Activated naive CD4-positive, alpha-beta T cell treated with anti-CD3 and anti-CD28 coated beads, Interleukin-2, amount 10 ng/mL, durations not matched to agents 7 days and 5 days (primary cell): ENCODE measurements at regions not wholly inside any gene's neighbourhood (a gene's known extent, or its start where the extent isn't known, plus 50 kb on each side); places are given as distances from the start of the nearest gene placed in this dataset.
"Not testable (repeated sequence)": the region's sequence is repeated elsewhere in the genome, so short reads cannot be mapped to it uniquely, and the experiment has no call there.

Experiments used
- CTCF ChIA-PET: fragments of 350-600 bp; sonication (Branson Sonifier 250); formaldehyde crosslinking; loops from one replicate; lab custom pipeline; 2021; ENCODE audit warnings: antibody characterized with exemption; lab: Charles Lee
- DNase-seq: peaks from one replicate; pipeline ENCODE4 v3.0.0-alpha.2; 2020
- H3K27ac Mint-ChIP-seq: one replicate; pipeline ENCODE4 v1.8.0; 2021; ENCODE audit warnings: mild to moderate bottlenecking, moderate library complexity, mixed read lengths
- H3K27me3 Mint-ChIP-seq: one replicate; pipeline ENCODE4 v1.8.0; 2021; ENCODE audit warnings: mild to moderate bottlenecking, mixed read lengths
- H3K36me3 Mint-ChIP-seq: one replicate; pipeline ENCODE4 v1.8.0; 2021; ENCODE audit warnings: mixed read lengths
- H3K4me1 Mint-ChIP-seq: one replicate; pipeline ENCODE4 v1.8.0; 2021; ENCODE audit warnings: mixed read lengths
- H3K4me3 Mint-ChIP-seq: one replicate; pipeline ENCODE4 v1.8.0; 2021; ENCODE audit warnings: mild to moderate bottlenecking, moderate library complexity, mixed read lengths
- H3K9me3 Mint-ChIP-seq: one replicate; pipeline ENCODE4 v1.8.0; 2021; ENCODE audit warnings: mixed read lengths

GRCh38 chr11:39678996-39679395 is 1780.5 kb downstream of the LRRC4C start:
- peaks cover 21% of the 10 kb centered on the region for H3K9me3 Mint-ChIP-seq
- CTCF ChIA-PET = no interaction called here
- no peaks in the 10 kb centered on the region for H3K27me3 Mint-ChIP-seq
- no peak overlapping the region for H3K4me3 Mint-ChIP-seq
- no peaks in the 10 kb centered on the region for H3K4me1 Mint-ChIP-seq
- H3K27ac Mint-ChIP-seq = no peak overlapping the region
- no peak for DNase-seq
- no peaks in the 10 kb centered on the region for H3K36me3 Mint-ChIP-seq

- H3K4me3 Mint-ChIP-seq = no peak overlapping the region
- H3K27ac Mint-ChIP-seq = no peak overlapping the region
- CTCF ChIA-PET = no interaction called here
Observed at GRCh38 chr11:39675171-39675570, 1784.3 kb downstream of the LRRC4C start.

GRCh38 chr11:39674761-39675160 is 1784.7 kb downstream of the LRRC4C start:
- CTCF ChIA-PET = no interaction called here
- no peak for DNase-seq
- H3K4me3 Mint-ChIP-seq = no peak overlapping the region
- no peak overlapping the region for H3K27ac Mint-ChIP-seq
- H3K27me3 Mint-ChIP-seq = no peaks in the 10 kb centered on the region
- peaks cover 7% of the 10 kb centered on the region for H3K9me3 Mint-ChIP-seq
- no peaks in the 10 kb centered on the region for H3K36me3 Mint-ChIP-seq
- no peaks in the 10 kb centered on the region for H3K4me1 Mint-ChIP-seq

More at GRCh38 chr11:39675171-39675570, 1784.3 kb downstream of the LRRC4C start:
- H3K36me3 Mint-ChIP-seq = no peaks in the 10 kb centered on the region
- H3K27me3 Mint-ChIP-seq = no peaks in the 10 kb centered on the region
- no peak for DNase-seq
- H3K9me3 Mint-ChIP-seq = peaks cover 9% of the 10 kb centered on the region
- no peaks in the 10 kb centered on the region for H3K4me1 Mint-ChIP-seq

- no peak overlapping the region for H3K4me3 Mint-ChIP-seq
- no peaks in the 10 kb centered on the region for H3K27me3 Mint-ChIP-seq
- peaks cover 7% of the 10 kb centered on the region for H3K9me3 Mint-ChIP-seq
Observed at GRCh38 chr11:39674024-39674423, 1785.4 kb downstream of the LRRC4C start.

GRCh38 chr11:39668640-39669039 is 1790.8 kb downstream of the LRRC4C start:
- peaks cover 19% of the 10 kb centered on the region for H3K9me3 Mint-ChIP-seq
- no peaks in the 10 kb centered on the region for H3K4me1 Mint-ChIP-seq
- no peaks in the 10 kb centered on the region for H3K36me3 Mint-ChIP-seq
- CTCF ChIA-PET = no interaction called here
- H3K27ac Mint-ChIP-seq = no peak overlapping the region
- no peaks in the 10 kb centered on the region for H3K27me3 Mint-ChIP-seq
- DNase-seq = no peak
- no peak overlapping the region for H3K4me3 Mint-ChIP-seq

More at GRCh38 chr11:39674024-39674423, 1785.4 kb downstream of the LRRC4C start:
- H3K36me3 Mint-ChIP-seq = no peaks in the 10 kb centered on the region
- no peaks in the 10 kb centered on the region for H3K4me1 Mint-ChIP-seq
- no peak for DNase-seq
- H3K27ac Mint-ChIP-seq = no peak overlapping the region
- CTCF ChIA-PET = no interaction called here

GRCh38 chr11:39664023-39664422 is 1795.4 kb downstream of the LRRC4C start:
- CTCF ChIA-PET = no interaction called here
- peaks cover 26% of the 10 kb centered on the region for H3K9me3 Mint-ChIP-seq
- H3K4me3 Mint-ChIP-seq = no peak overlapping the region
- H3K36me3 Mint-ChIP-seq = no peaks in the 10 kb centered on the region
- DNase-seq = no peak
- H3K27me3 Mint-ChIP-seq = no peaks in the 10 kb centered on the region
- H3K4me1 Mint-ChIP-seq = no peaks in the 10 kb centered on the region
- H3K27ac Mint-ChIP-seq = no peak overlapping the region

- no peak for DNase-seq
- H3K27ac Mint-ChIP-seq = no peak overlapping the region
- no peaks in the 10 kb centered on the region for H3K27me3 Mint-ChIP-seq
Observed at GRCh38 chr11:39661890-39662289, 1797.6 kb downstream of the LRRC4C start.

GRCh38 chr11:39651857-39652461 is 1807.5 kb downstream of the LRRC4C start:
- Mint-ChIP-seq H3K27me3 (no peaks in the 10 kb centered on the region), H3K4me3 (no peak overlapping the region), H3K27ac (no peak overlapping the region), H3K4me1 (no peaks in the 10 kb centered on the region), H3K36me3 (no peaks in the 10 kb centered on the region), H3K9me3 (peaks cover 14% of the 10 kb centered on the region)
- CTCF ChIA-PET = no interaction called here
- DNase-seq = no peak

More at GRCh38 chr11:39661890-39662289, 1797.6 kb downstream of the LRRC4C start:
- no peak overlapping the region for H3K4me3 Mint-ChIP-seq
- CTCF ChIA-PET = no interaction called here
- H3K4me1 Mint-ChIP-seq = no peaks in the 10 kb centered on the region
- no peaks in the 10 kb centered on the region for H3K36me3 Mint-ChIP-seq
- H3K9me3 Mint-ChIP-seq = peaks cover 15% of the 10 kb centered on the region

- CTCF ChIA-PET = no interaction called here
- no peak overlapping the region for H3K4me3 Mint-ChIP-seq
- H3K4me1 Mint-ChIP-seq = no peaks in the 10 kb centered on the region
- peaks cover 25% of the 10 kb centered on the region for H3K9me3 Mint-ChIP-seq
- H3K27me3 Mint-ChIP-seq = no peaks in the 10 kb centered on the region
- no peaks in the 10 kb centered on the region for H3K36me3 Mint-ChIP-seq
- no peak overlapping the region for H3K27ac Mint-ChIP-seq
- DNase-seq = no peak
Observed at GRCh38 chr11:39641751-39642150, 1817.7 kb downstream of the LRRC4C start.

GRCh38 chr11:39630365-39630764 is 1829.1 kb downstream of the LRRC4C start:
- DNase-seq = no peak
- peaks cover 3% of the 10 kb centered on the region for H3K9me3 Mint-ChIP-seq
- H3K4me1 Mint-ChIP-seq = no peaks in the 10 kb centered on the region
- H3K36me3 Mint-ChIP-seq = no peaks in the 10 kb centered on the region
- no peak overlapping the region for H3K27ac Mint-ChIP-seq
- H3K27me3 Mint-ChIP-seq = no peaks in the 10 kb centered on the region
- CTCF ChIA-PET = no interaction called here
- H3K4me3 Mint-ChIP-seq = no peak overlapping the region

- CTCF ChIA-PET = no interaction called here
- Mint-ChIP-seq H3K4me3 (no peak overlapping the region), H3K27ac (no peak overlapping the region), H3K36me3 (no peaks in the 10 kb centered on the region), H3K9me3 (peaks cover 1% of the 10 kb centered on the region), H3K4me1 (no peaks in the 10 kb centered on the region), H3K27me3 (no peaks in the 10 kb centered on the region)
- DNase-seq = no peak
Observed at GRCh38 chr11:39628311-39628710, 1831.1 kb downstream of the LRRC4C start.

- H3K36me3 Mint-ChIP-seq, H3K4me3 Mint-ChIP-seq, CTCF ChIA-PET, H3K27me3 Mint-ChIP-seq, H3K4me1 Mint-ChIP-seq, H3K9me3 Mint-ChIP-seq, DNase-seq, H3K27ac Mint-ChIP-seq: not testable (repeated sequence)
Observed at GRCh38 chr11:39620309-39620708, 1839.1 kb downstream of the LRRC4C start.

GRCh38 chr11:39617971-39618370 is 1841.5 kb downstream of the LRRC4C start:
- Mint-ChIP-seq H3K4me1 (no peaks in the 10 kb centered on the region), H3K36me3 (no peaks in the 10 kb centered on the region), H3K9me3 (peaks cover 6% of the 10 kb centered on the region), H3K4me3 (no peak overlapping the region), H3K27ac (no peak overlapping the region), H3K27me3 (no peaks in the 10 kb centered on the region)
- no peak for DNase-seq
- CTCF ChIA-PET = no interaction called here

GRCh38 chr11:39589391-39589790 is 1870.1 kb downstream of the LRRC4C start:
- Mint-ChIP-seq H3K27ac (no peak overlapping the region), H3K4me3 (no peak overlapping the region), H3K4me1 (no peaks in the 10 kb centered on the region), H3K36me3 (no peaks in the 10 kb centered on the region), H3K9me3 (peaks cover 2% of the 10 kb centered on the region), H3K27me3 (no peaks in the 10 kb centered on the region)
- CTCF ChIA-PET = no interaction called here
- no peak for DNase-seq

- Mint-ChIP-seq H3K27ac (no peak overlapping the region), H3K9me3 (peaks cover 2% of the 10 kb centered on the region), H3K36me3 (no peaks in the 10 kb centered on the region)
Observed at GRCh38 chr11:39586036-39586435, 1873.4 kb downstream of the LRRC4C start.

More at GRCh38 chr11:39586036-39586435, 1873.4 kb downstream of the LRRC4C start:
- Mint-ChIP-seq H3K4me1 (no peaks in the 10 kb centered on the region), H3K27me3 (no peaks in the 10 kb centered on the region), H3K4me3 (no peak overlapping the region)
- CTCF ChIA-PET = no interaction called here
- no peak for DNase-seq
